ENCODE measurements at regions not wholly inside any gene's neighbourhood (a gene's known extent, or its start where the extent isn't known, plus 50 kb on each side); places are given as distances from the start of the nearest gene placed in this dataset.
A peak's percentile ranks its signal among the peaks of the same experiment; 100 is the strongest.
"Not testable (repeated sequence)": the region's sequence is repeated elsewhere in the genome, so short reads cannot be mapped to it uniquely, and the experiment has no call there.

GRCh38 chr3:107130089-107130700 lies 247.0 kb upstream of the CCDC54 start:
- DNase-seq: no peak

- no peak for DNase-seq
Measured at GRCh38 chr3:107132674-107133073, 244.6 kb upstream of the CCDC54 start.

GRCh38 chr3:107133891-107134290 lies 243.3 kb upstream of the CCDC54 start:
- DNase-seq: no peak

- no peak for DNase-seq
Measured at GRCh38 chr3:107142171-107142570, 235.1 kb upstream of the CCDC54 start.

GRCh38 chr3:107142786-107143575 lies 234.3 kb upstream of the CCDC54 start:
- DNase-seq: no peak

- no peak for DNase-seq
Measured at GRCh38 chr3:107150675-107151074, 226.6 kb upstream of the CCDC54 start.

GRCh38 chr3:107153981-107154380 lies 223.3 kb upstream of the CCDC54 start:
- DNase-seq: no peak

- DNase-seq: no peak
Measured at GRCh38 chr3:107172411-107172810, 204.8 kb upstream of the CCDC54 start.

GRCh38 chr3:107184375-107184774 lies 192.9 kb upstream of the CCDC54 start:
- no peak for DNase-seq

- DNase-seq: no peak
Measured at GRCh38 chr3:107188262-107188661, 189.0 kb upstream of the CCDC54 start.

GRCh38 chr3:107189158-107189791 lies 188.0 kb upstream of the CCDC54 start:
- no peak for DNase-seq

- no peak for DNase-seq
Measured at GRCh38 chr3:107193116-107193515, 184.1 kb upstream of the CCDC54 start.

GRCh38 chr3:107198581-107199181 lies 178.6 kb upstream of the CCDC54 start:
- no peak for DNase-seq

- DNase-seq: no peak
Measured at GRCh38 chr3:107201146-107201545, 176.1 kb upstream of the CCDC54 start.

- not testable (repeated sequence) for DNase-seq
Measured at GRCh38 chr3:107202885-107203284, 174.4 kb upstream of the CCDC54 start.

- no peak for DNase-seq
Measured at GRCh38 chr3:107204121-107204520, 173.1 kb upstream of the CCDC54 start.

GRCh38 chr3:107205358-107205757 lies 171.9 kb upstream of the CCDC54 start:
- no peak for DNase-seq

- peak; percentile 9 for DNase-seq
Measured at GRCh38 chr3:107206141-107206540, 171.1 kb upstream of the CCDC54 start.

- DNase-seq: no peak
Measured at GRCh38 chr3:107206945-107207344, 170.3 kb upstream of the CCDC54 start.

GRCh38 chr3:107208100-107208499 lies 169.1 kb upstream of the CCDC54 start:
- no peak for DNase-seq

- DNase-seq: no peak
Measured at GRCh38 chr3:107208796-107209195, 168.4 kb upstream of the CCDC54 start.

- no peak for DNase-seq
Measured at GRCh38 chr3:107209302-107209990, 167.8 kb upstream of the CCDC54 start.

- DNase-seq: no peak
Measured at GRCh38 chr3:107211608-107212007, 165.6 kb upstream of the CCDC54 start.

Measured in NCI-H146 (cell line).